ENCODE measurements at regions not wholly inside any gene's neighbourhood (a gene's known extent, or its start where the extent isn't known, plus 50 kb on each side); places are given as distances from the start of the nearest gene placed in this dataset.

- TF ChIP-seq CTCF (IDR thresholded peaks at IDR 0.05) (no peak), POLR2A (IDR thresholded peaks at IDR 0.05) (no peak)
Measured at GRCh38 chr6:159586684-159587083, 106.4 kb downstream of the SOD2 start.
